Upper lobe of right lung (tissue), 1 donor: ENCODE measurements at regions not wholly inside any gene's neighbourhood (a gene's known extent, or its start where the extent isn't known, plus 50 kb on each side); places are given as distances from the start of the nearest gene placed in this dataset.

Source experiments
- ATAC-seq: fragments of 200-7000 bp; cut with Tn5 transposase; one replicate; pipeline ENCODE4 v1.9.1; 2020; ENCODE audit warnings: mild to moderate bottlenecking, moderate library complexity
- DNase-seq: peaks from one replicate; pipeline ENCODE4 v3.0.0-alpha.2; 2020
- H3K27ac ChIP-seq: fragments of 200-600 bp; one replicate; pipeline ENCODE4 v1.8.0; 2022
- H3K27me3 ChIP-seq: fragments of 200-600 bp; one replicate; pipeline ENCODE4 v1.8.0; 2022; ENCODE audit warnings: mild to moderate bottlenecking
- H3K36me3 ChIP-seq: fragments of 200-600 bp; one replicate; pipeline ENCODE4 v1.8.0; 2022
- H3K4me1 ChIP-seq: fragments of 200-600 bp; one replicate; pipeline ENCODE4 v1.8.0; 2022
- H3K4me3 ChIP-seq: fragments of 200-600 bp; one replicate; pipeline ENCODE4 v1.8.0; 2022; ENCODE audit warnings: mild to moderate bottlenecking
- H3K9me3 ChIP-seq: fragments of 200-600 bp; one replicate; pipeline ENCODE4 v1.8.0; 2022
- intact Hi-C: fragments of 100-400 bp; cut with DNase I; formaldehyde crosslinking; loops from one replicate; pipeline ENCODE4 v1.11.0; 2022
- TF ChIP-seq, protein P1 (sequence below): fragments of 200-600 bp; IDR thresholded peaks from one replicate; pipeline ENCODE4 v1.8.0; 2022; ENCODE audit warnings: antibody characterized with exemption
- donor health status: DM: no; HTN: yes; CAD: no; lungs with severe emphysema.

DNA sequence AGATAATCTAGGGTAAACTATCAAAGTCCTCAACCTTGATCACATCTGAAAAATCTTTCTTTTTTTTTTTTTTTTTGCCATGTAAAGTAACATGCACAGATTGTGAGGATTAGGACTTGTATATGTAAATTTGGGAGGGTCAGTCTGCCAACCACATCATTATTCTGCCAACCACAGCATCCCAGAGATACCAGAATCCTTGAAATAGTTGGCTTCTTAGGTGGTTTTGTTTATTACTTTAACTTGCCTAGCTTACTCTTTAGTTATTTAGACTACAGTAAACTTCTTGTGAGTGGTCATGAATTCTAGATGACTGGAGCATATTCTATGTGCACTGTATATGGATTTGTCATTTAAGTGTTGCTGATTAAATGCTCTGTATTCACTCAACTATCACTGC, 242.1 kb upstream of the RBMS1 start:
- DNase-seq, result no peak
- Histone ChIP-seq H3K4me3 (no peak overlapping the region), H3K4me1 (no peaks in the 10 kb centered on the region), H3K27ac (no peak overlapping the region), H3K27me3 (no peaks in the 10 kb centered on the region), H3K9me3 (no peaks in the 10 kb centered on the region), H3K36me3 (no peaks in the 10 kb centered on the region)
- TF ChIP-seq, protein P1, sequence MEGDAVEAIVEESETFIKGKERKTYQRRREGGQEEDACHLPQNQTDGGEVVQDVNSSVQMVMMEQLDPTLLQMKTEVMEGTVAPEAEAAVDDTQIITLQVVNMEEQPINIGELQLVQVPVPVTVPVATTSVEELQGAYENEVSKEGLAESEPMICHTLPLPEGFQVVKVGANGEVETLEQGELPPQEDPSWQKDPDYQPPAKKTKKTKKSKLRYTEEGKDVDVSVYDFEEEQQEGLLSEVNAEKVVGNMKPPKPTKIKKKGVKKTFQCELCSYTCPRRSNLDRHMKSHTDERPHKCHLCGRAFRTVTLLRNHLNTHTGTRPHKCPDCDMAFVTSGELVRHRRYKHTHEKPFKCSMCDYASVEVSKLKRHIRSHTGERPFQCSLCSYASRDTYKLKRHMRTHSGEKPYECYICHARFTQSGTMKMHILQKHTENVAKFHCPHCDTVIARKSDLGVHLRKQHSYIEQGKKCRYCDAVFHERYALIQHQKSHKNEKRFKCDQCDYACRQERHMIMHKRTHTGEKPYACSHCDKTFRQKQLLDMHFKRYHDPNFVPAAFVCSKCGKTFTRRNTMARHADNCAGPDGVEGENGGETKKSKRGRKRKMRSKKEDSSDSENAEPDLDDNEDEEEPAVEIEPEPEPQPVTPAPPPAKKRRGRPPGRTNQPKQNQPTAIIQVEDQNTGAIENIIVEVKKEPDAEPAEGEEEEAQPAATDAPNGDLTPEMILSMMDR, result no peak
- ATAC-seq, result no peak
- intact Hi-C loops, result no loop called here

DNA sequence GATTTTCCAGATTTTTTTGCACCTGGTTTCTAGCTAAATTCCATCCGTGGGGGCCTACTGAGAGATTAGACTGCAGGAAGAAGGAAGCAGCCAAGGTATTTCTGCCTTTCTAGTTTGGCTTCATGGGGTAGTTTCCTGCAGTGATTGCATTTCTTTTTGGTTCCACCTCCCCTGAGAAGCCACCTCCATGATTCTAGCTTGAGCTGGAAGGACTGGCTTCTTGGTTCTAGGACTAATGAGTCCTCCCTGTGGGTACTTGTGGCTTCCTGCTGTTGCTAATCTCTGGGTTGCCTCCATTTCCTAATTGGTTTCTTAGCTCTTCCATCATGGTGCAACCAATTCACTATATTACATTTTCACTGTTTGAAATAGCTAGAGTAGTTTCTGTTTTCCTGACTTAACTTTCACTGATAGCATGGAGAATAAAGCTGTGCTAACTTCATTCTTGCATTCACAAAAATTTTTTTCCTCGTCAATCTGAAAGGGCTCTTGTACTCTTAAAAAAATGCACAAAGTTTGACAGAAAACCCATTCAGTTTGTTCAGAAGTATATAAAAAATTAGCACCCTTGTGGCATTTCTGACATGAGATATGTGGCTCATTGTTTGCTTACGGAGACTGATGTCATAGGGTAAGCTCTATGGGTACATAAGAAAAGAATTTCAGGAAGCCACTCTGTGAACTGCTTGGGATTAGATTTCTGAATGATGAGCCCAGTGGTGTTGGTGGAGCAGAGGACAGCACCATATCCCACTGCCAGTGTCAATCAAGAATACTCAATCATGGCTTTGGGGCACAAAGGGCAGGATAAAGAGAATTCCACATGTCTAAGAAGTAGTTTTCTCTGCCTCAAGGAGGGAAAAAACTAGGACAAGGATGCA, 242.8 kb upstream of the RBMS1 start:
- Histone ChIP-seq H3K36me3 (no peaks in the 10 kb centered on the region), H3K4me3 (no peak overlapping the region), H3K4me1 (no peaks in the 10 kb centered on the region), H3K27ac (no peak overlapping the region), H3K27me3 (no peaks in the 10 kb centered on the region), H3K9me3 (no peaks in the 10 kb centered on the region)
- TF ChIP-seq, protein P1, result no peak
- intact Hi-C loops, result no loop called here
- ATAC-seq (peak; percentile 44), DNase-seq (no peak)

DNA sequence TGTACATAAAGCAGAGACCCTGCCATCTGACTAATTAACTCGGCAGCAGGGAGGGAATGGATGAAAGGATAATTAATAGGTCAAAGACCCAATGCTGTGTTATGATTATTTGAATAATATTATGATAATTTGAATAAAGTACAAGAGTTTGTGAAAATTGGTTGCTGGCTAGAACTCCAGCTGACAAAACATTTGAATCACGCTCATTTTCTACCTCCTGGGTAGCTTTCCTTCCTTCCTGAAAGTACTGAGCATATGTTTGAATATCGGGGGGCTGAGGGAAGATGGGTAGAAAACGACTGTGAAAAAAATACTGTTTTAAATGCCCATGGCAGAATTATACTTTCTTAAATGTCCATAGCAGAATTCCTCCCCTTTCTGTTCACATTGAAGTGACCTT, 243.6 kb upstream of the RBMS1 start:
- no peaks in the 10 kb centered on the region for H3K9me3 ChIP-seq
- H3K36me3 ChIP-seq, result no peaks in the 10 kb centered on the region
- H3K27me3 ChIP-seq, result no peaks in the 10 kb centered on the region
- intact Hi-C loops, result no loop called here
- DNase-seq, result no peak
- H3K27ac ChIP-seq, result no peak overlapping the region
- no peaks in the 10 kb centered on the region for H3K4me1 ChIP-seq
- no peak overlapping the region for H3K4me3 ChIP-seq
- TF ChIP-seq, protein P1, result no peak
- ATAC-seq, result no peak

DNA sequence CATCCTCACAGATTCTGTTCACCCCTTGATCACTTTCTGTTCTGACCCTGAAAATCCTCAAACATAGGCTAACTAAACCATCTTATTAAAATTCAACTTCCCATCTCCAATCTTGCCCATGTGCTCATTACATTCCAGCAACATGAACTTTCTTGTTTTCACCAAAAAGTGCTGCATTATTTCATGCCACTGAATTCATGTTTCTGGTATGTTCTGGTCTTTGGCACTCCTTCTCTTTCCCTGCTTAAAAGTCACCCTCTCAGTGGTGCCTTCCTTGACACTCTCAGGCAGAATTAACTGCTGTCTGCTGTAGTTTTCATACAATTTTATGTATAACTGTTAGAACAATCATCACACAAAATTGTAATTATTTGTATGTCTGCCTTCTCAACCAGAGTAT, 247.7 kb upstream of the RBMS1 start:
- H3K36me3 ChIP-seq, result no peaks in the 10 kb centered on the region
- TF ChIP-seq, protein P1, result no peak
- H3K9me3 ChIP-seq, result no peaks in the 10 kb centered on the region
- H3K27ac ChIP-seq, result no peak overlapping the region
- no peaks in the 10 kb centered on the region for H3K4me1 ChIP-seq
- no peak for ATAC-seq
- no peaks in the 10 kb centered on the region for H3K27me3 ChIP-seq
- DNase-seq, result no peak
- intact Hi-C loops, result no loop called here
- no peak overlapping the region for H3K4me3 ChIP-seq

DNA sequence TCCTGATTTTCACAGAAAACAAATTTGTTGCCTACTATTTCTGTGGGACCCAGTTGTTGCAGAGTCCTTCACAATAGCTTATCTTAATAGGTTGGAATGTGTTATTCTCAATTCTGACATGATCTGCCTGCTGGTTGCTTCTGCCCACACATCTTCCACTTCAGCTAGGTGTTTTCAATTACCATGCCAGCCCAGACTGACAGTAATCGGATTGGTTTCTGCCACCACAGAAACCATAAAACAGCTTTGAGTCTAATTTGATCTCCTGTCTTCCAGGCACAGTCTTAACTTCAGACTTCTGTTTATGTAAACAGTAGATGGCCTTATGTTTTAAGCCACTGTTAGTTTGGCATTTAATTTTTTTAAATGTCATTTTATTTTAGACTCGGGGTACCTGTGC, 248.2 kb upstream of the RBMS1 start:
- intact Hi-C loops, result no loop called here
- TF ChIP-seq, protein P1, result no peak
- H3K4me3 ChIP-seq, result no peak overlapping the region
- no peaks in the 10 kb centered on the region for H3K36me3 ChIP-seq
- H3K27ac ChIP-seq, result no peak overlapping the region
- no peak for DNase-seq
- H3K27me3 ChIP-seq, result no peaks in the 10 kb centered on the region
- no peaks in the 10 kb centered on the region for H3K9me3 ChIP-seq
- no peak for ATAC-seq
- H3K4me1 ChIP-seq, result no peaks in the 10 kb centered on the region
